K562 (cell line): ENCODE measurements at regions not wholly inside any gene's neighbourhood (a gene's known extent, or its start where the extent isn't known, plus 50 kb on each side); places are given as distances from the start of the nearest gene placed in this dataset.

Source experiments
- CHAMP1 ChIP-seq: fragments of 450-650 bp; IDR thresholded peaks from 2 replicates; pipeline ENCODE4 v1.6.1; 2016; ENCODE audit warnings: mild to moderate bottlenecking
- CREBBP ChIP-seq: IDR thresholded peaks from one replicate; pipeline ENCODE4 v1.6.1; 2012; ENCODE audit warnings: low read depth, mild to moderate bottlenecking, control low read depth, inconsistent platforms, low read length
- E2F4 ChIP-seq: sonication (generic); formaldehyde crosslinking; IDR thresholded peaks from 2 replicates; pipeline ENCODE4 v1.8.0; 2022; ENCODE audit warnings: mild to moderate bottlenecking, low read depth, missing genetic modification reagents
- HEY1 ChIP-seq: fragments of 250-450 bp; sonication (Bioruptor Pico); IDR thresholded peaks from 2 replicates; pipeline ENCODE4 v1.5.0; 2020; ENCODE audit warnings: mild to moderate bottlenecking, moderate library complexity, borderline replicate concordance
- HMGXB4 ChIP-seq: sonication (generic); formaldehyde crosslinking; IDR thresholded peaks from 2 replicates; pipeline ENCODE4 v1.8.1; 2023; ENCODE audit warnings: mild to moderate bottlenecking, missing genetic modification reagents
- HNRNPK ChIP-seq: fragments of 200-400 bp; formaldehyde crosslinking; IDR thresholded peaks from one replicate; pipeline ENCODE4 v1.6.1; 2018; ENCODE audit warnings: mild to moderate bottlenecking, low read depth, low read length; ENCODE audit not compliant: poor library complexity, severe bottlenecking
- IFI16 ChIP-seq: fragments of 250-450 bp; sonication (Bioruptor Pico); IDR thresholded peaks from 2 replicates; pipeline ENCODE4 v2.1.2; 2022; ENCODE audit warnings: mild to moderate bottlenecking, inconsistent platforms
- MTA1 ChIP-seq: fragments of 450-650 bp; IDR thresholded peaks from 2 replicates; pipeline ENCODE4 v1.6.1; 2017; ENCODE audit warnings: borderline replicate concordance
- NFIC ChIP-seq: fragments of 450-650 bp; IDR thresholded peaks from 2 replicates; pipeline ENCODE4 v1.6.1; 2017; ENCODE audit warnings: mild to moderate bottlenecking, inconsistent platforms
- PCBP2 ChIP-seq: fragments of 200-400 bp; formaldehyde crosslinking; IDR thresholded peaks from 2 replicates; pipeline ENCODE4 v1.6.1; 2018; ENCODE audit warnings: low read length, low read depth, mild to moderate bottlenecking, moderate library complexity; ENCODE audit not compliant: poor library complexity, severe bottlenecking
- POLR2G ChIP-seq: fragments of 200-400 bp; formaldehyde crosslinking; IDR thresholded peaks from 2 replicates; pipeline ENCODE4 v1.6.1; 2017; ENCODE audit warnings: low read depth, mild to moderate bottlenecking, antibody characterized with exemption, low read length, moderate library complexity
- PTBP1 ChIP-seq: fragments of 200-400 bp; formaldehyde crosslinking; IDR thresholded peaks from 2 replicates; pipeline ENCODE4 v1.6.1; 2017; ENCODE audit warnings: low read depth, low read length
- SNAPC5 ChIP-seq: fragments of 250-450 bp; sonication (Bioruptor Pico); IDR thresholded peaks from 2 replicates; pipeline ENCODE4 v1.8.0; 2021; ENCODE audit warnings: moderate library complexity, mild to moderate bottlenecking, inconsistent platforms
- SOX6 ChIP-seq: fragments of 450-650 bp; IDR thresholded peaks from 2 replicates; pipeline ENCODE4 v1.6.1; 2014; ENCODE audit warnings: mild to moderate bottlenecking
- SREBF2 ChIP-seq: sonication (generic); formaldehyde crosslinking; IDR thresholded peaks from 2 replicates; pipeline ENCODE4 v1.4.0; 2020; ENCODE audit warnings: mild to moderate bottlenecking, missing genetic modification reagents
- UBTF ChIP-seq, 2 experiments: IDR thresholded peaks; 2 replicates each; pipeline ENCODE4 v1.6.1; 2012; ENCODE audit warnings: improper control_type of control experiment in 2 of 2, low read depth in 2 of 2, low read length in 2 of 2, borderline replicate concordance in 1 of 2
- ZBTB9 ChIP-seq: fragments of 450-650 bp; formaldehyde crosslinking; IDR thresholded peaks from 2 replicates; pipeline ENCODE4 v1.4.0; 2020; ENCODE audit warnings: mild to moderate bottlenecking, moderate library complexity

- TF ChIP-seq UBTF (IDR thresholded peaks at IDR 0.05; ENCODE audit: borderline replicate concordance in 1 of 2, low read depth in 2 of 2, low read length in 2 of 2) = no peak
- TF ChIP-seq IFI16 (CRISPR knock-in tag) = no peak
- TF ChIP-seq NFIC = no peak
- no peak for TF ChIP-seq SREBF2 (CRISPR knock-in tag)
- no peak for TF ChIP-seq PCBP2
- no peak for TF ChIP-seq SNAPC5 (CRISPR knock-in tag)
- no peak for TF ChIP-seq HMGXB4
- no peak for TF ChIP-seq E2F4
- no peak for TF ChIP-seq SOX6
- no peak for TF ChIP-seq HNRNPK
- no peak for TF ChIP-seq ZBTB9 (CRISPR knock-in tag)
- TF ChIP-seq POLR2G = no peak
- no peak for TF ChIP-seq CHAMP1
- no peak for TF ChIP-seq CREBBP
- TF ChIP-seq HEY1 (CRISPR knock-in tag) = no peak
- TF ChIP-seq MTA1 = no peak
- TF ChIP-seq PTBP1 = no peak
These were observed 1482.5 kb upstream of the TMEM132C start (continued) for GRCh38 chr12:126784328-126784921.
